Mesothelial cell of epicardium (in vitro differentiated cells): ENCODE measurements at regions not wholly inside any gene's neighbourhood (a gene's known extent, or its start where the extent isn't known, plus 50 kb on each side); places are given as distances from the start of the nearest gene placed in this dataset.

Source experiments
- DNase-seq, 2 experiments: peaks; one replicate each; pipeline ENCODE4 v3.0.0; 2021; ENCODE audit warnings: low spot score in 2 of 2; ENCODE audit not compliant: unreplicated experiment in 2 of 2
- H3K27ac Mint-ChIP-seq: 2 replicates; pipeline ENCODE4 v1.8.0; 2021; ENCODE audit warnings: mixed read lengths
- H3K27me3 Mint-ChIP-seq: 2 replicates; pipeline ENCODE4 v1.8.0; 2021; ENCODE audit warnings: low read depth, mixed read lengths
- H3K36me3 Mint-ChIP-seq: 2 replicates; pipeline ENCODE4 v1.8.0; 2021; ENCODE audit warnings: mixed read lengths
- H3K4me1 Mint-ChIP-seq: 2 replicates; pipeline ENCODE4 v1.8.0; 2021; ENCODE audit warnings: mixed read lengths
- H3K4me3 Mint-ChIP-seq: 2 replicates; pipeline ENCODE4 v1.8.0; 2021; ENCODE audit warnings: mild to moderate bottlenecking, moderate library complexity, mixed read lengths
- H3K9me3 Mint-ChIP-seq: 2 replicates; pipeline ENCODE4 v1.8.0; 2021; ENCODE audit warnings: mixed read lengths
- TF ChIP-seq, protein P1 (sequence below): fragments of 200-600 bp; sonication (generic); IDR thresholded peaks from one replicate; pipeline ENCODE4 v1.5.0; 2021; ENCODE audit warnings: antibody characterized with exemption; ENCODE audit not compliant: unreplicated experiment

DNA sequence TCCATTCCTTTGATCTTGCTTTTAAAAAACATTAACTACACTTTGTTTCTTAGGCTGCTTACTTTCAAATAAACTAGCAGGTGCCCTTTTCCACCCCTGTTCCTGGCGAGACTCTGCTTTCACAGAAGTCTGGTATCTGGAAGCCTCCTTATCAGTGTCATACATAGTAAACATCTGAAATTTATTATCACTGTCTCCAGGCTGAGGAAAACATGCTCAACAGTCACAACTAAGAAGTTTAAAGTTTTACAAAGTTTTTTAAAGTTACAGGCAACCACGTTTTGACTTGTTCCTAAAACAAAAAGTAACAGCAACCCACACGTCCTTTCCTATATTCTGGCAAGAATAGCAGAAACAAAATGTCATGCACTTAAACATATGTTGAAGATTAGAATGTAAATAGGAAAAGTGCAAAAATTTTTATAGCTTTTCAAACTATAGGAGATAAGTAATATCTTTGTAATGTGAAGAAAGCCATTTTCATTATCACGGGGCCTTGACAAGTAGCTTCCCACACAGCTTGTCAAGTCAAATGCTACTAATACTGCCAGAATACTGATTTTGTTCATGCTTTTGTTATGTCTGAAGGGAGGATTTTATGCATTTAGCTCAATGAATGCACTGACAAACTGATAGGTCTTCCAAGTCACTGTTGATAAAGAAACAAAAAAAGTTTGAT, 275.2 kb upstream of the KCNMB2 start:
- Mint-ChIP-seq H3K4me1 (peaks cover 34% of the 10 kb centered on the region), H3K27ac (peak overlapping the region; percentile 80), H3K27me3 (no peaks in the 10 kb centered on the region), H3K36me3 (peaks cover 2% of the 10 kb centered on the region), H3K9me3 (peaks cover 4% of the 10 kb centered on the region), H3K4me3 (no peak overlapping the region)
- no peak for DNase-seq
- TF ChIP-seq, protein P1, sequence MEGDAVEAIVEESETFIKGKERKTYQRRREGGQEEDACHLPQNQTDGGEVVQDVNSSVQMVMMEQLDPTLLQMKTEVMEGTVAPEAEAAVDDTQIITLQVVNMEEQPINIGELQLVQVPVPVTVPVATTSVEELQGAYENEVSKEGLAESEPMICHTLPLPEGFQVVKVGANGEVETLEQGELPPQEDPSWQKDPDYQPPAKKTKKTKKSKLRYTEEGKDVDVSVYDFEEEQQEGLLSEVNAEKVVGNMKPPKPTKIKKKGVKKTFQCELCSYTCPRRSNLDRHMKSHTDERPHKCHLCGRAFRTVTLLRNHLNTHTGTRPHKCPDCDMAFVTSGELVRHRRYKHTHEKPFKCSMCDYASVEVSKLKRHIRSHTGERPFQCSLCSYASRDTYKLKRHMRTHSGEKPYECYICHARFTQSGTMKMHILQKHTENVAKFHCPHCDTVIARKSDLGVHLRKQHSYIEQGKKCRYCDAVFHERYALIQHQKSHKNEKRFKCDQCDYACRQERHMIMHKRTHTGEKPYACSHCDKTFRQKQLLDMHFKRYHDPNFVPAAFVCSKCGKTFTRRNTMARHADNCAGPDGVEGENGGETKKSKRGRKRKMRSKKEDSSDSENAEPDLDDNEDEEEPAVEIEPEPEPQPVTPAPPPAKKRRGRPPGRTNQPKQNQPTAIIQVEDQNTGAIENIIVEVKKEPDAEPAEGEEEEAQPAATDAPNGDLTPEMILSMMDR: no peak

DNA sequence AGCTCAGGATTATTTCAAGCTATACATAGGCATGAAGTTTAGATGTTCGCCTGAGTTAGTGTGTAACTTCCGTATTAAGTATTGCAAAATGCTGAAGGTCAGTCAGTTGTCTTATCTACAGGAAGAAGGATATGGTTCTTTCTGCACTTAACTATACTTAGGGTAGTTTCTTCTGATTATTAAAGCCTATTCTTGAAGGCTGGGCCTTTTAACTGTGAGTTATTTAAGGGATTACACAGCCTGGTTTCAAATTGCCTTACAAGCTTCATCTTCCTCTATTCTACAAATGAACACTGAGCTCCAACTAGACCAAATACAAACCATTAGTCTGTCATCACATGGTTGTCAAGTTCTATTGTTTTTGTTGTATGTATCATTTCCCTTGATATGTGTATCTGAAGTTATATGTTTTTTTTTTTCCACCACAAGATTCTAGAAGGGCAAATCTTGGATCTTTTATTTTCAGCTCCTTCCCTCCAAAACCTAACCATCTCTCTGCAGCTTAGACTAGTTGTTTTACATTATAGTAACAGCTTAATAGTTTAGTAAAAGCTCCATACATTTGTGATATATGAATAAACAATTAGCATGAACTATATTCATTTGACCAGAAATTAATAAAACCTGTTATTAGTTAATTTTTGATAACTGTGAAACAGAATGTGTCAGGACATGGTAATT, 272.9 kb upstream of the KCNMB2 start:
- no peaks in the 10 kb centered on the region for H3K9me3 Mint-ChIP-seq
- TF ChIP-seq, protein P1: no peak
- peak overlapping the region; percentile 66 for H3K27ac Mint-ChIP-seq
- H3K36me3 Mint-ChIP-seq: no peaks in the 10 kb centered on the region
- no peaks in the 10 kb centered on the region for H3K27me3 Mint-ChIP-seq
- no peak overlapping the region for H3K4me3 Mint-ChIP-seq
- peaks cover 35% of the 10 kb centered on the region for H3K4me1 Mint-ChIP-seq
- DNase-seq: no peak

DNA sequence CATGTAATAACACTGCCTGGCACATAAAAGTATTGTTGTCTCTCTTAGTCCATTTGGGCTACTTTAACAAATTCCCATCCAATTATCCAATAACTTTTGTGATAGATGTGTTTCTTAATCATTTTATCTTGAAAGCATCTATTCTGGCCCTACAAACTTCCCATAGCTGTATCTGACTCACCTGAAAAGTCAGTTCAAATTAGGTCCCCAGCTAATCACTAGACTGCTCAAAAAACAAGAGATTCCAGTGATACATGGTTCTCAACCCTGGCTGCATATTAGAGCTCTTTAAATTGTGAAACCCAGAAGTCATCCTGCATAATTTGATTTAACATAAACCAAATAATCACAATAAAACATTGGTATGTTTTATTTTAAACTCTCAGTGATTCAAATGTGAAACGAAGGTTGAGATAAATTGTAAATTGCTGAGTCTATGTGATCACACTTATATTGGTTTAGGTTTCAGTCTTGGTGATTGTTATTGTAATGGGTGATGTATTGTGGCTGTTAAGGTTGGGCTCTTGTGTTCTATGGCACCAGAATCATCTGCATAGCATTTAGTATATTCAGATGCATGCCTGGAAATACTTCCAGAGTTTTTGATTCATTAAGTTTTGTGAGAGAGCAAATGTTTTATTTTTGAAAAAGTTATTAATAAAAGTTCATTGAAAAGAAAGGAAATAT, 268.9 kb upstream of the KCNMB2 start:
- no peak for DNase-seq
- no peaks in the 10 kb centered on the region for H3K27me3 Mint-ChIP-seq
- no peaks in the 10 kb centered on the region for H3K9me3 Mint-ChIP-seq
- peaks cover 18% of the 10 kb centered on the region for H3K4me1 Mint-ChIP-seq
- H3K36me3 Mint-ChIP-seq: no peaks in the 10 kb centered on the region
- TF ChIP-seq, protein P1: no peak
- H3K27ac Mint-ChIP-seq: no peak overlapping the region
- H3K4me3 Mint-ChIP-seq: no peak overlapping the region

DNA sequence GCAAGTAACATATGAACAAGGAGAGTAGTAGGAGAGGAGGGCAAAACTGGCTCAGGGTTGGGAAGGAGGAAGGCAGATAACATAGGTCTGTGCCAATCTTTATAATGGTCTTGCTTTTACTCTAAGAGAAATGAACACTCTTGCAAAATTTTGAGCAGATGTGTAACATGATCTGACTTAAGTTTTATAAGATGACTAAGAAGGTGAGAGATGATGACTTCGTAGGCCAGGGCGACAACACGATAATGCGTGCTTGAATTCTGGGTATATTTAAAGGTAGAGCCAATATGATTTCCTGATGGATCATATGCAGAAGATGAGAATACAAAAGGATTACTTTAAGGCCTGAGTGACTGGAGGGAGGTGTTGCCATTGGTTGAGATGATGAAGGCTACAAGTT, 265.4 kb upstream of the KCNMB2 start:
- peaks cover 18% of the 10 kb centered on the region for H3K4me1 Mint-ChIP-seq
- DNase-seq: no peak
- no peak overlapping the region for H3K4me3 Mint-ChIP-seq
- H3K9me3 Mint-ChIP-seq: no peaks in the 10 kb centered on the region
- no peaks in the 10 kb centered on the region for H3K36me3 Mint-ChIP-seq
- no peaks in the 10 kb centered on the region for H3K27me3 Mint-ChIP-seq
- TF ChIP-seq, protein P1: no peak
- no peak overlapping the region for H3K27ac Mint-ChIP-seq

DNA sequence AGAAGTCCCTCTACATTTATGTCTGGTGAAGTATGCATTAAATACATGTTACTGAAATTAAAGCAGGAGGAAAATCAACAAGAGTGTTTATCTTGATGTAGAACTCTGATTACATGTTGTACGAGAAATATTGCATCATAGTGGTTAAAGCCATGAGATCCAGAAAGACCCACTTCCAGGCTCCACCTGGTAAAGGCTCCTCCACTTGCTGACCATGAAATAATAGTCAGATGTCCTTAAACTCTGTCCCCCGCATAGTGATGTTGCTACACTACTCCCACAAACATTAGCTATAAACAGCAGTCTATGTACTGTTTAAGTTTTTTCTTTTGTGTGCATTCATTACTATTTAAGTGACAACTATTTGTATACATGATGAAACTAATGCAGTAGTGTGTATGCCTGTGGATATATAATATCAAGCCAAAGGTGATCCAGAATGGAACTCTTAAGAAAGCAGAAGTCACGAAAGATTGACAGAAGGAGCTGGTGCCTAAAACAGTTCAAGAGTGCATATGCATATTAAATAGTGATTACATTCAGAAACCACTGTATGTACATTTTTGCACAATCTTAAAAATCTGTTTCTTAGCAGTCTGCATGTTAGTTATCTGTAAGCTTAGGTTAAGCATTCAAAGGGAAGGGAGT, 264.4 kb upstream of the KCNMB2 start:
- Mint-ChIP-seq H3K9me3 (no peaks in the 10 kb centered on the region), H3K27ac (no peak overlapping the region), H3K27me3 (no peaks in the 10 kb centered on the region), H3K4me3 (no peak overlapping the region), H3K36me3 (no peaks in the 10 kb centered on the region), H3K4me1 (peaks cover 19% of the 10 kb centered on the region)
- no peak for DNase-seq
- TF ChIP-seq, protein P1: no peak
